ENCODE measurements at regions not wholly inside any gene's neighbourhood (a gene's known extent, or its start where the extent isn't known, plus 50 kb on each side); places are given as distances from the start of the nearest gene placed in this dataset.
"Not testable (repeated sequence)": the region's sequence is repeated elsewhere in the genome, so short reads cannot be mapped to it uniquely, and the experiment has no call there.

- H3K9me3 ChIP-seq (ENCODE audit: control insufficient read depth, insufficient read depth, low read depth, low read length): no peaks in the 10 kb centered on the region
- ChIA-PET POLR2A (no interaction called here), CTCF (no interaction called here)
- H3K4me1 ChIP-seq (ENCODE audit: control insufficient read depth, insufficient read depth, low read length): no peaks in the 10 kb centered on the region
- H3K27ac ChIP-seq (ENCODE audit: low read length): no peak overlapping the region
- no peaks in the 10 kb centered on the region for H3K36me3 ChIP-seq (ENCODE audit: control insufficient read depth, insufficient read depth, low read length)
- no peaks in the 10 kb centered on the region for H3K27me3 ChIP-seq (ENCODE audit: control insufficient read depth, insufficient read depth, low read length)
- intact Hi-C loops (cut with micrococcal nuclease; ENCODE audit: unreplicated experiment) (no loop called here), in situ Hi-C loops (cut with HindIII; ENCODE audit: low pct_unique_long_range_greater_than_20kb, low sequenced_read_pairs) (no loop called here)
- ATAC-seq (no peak), DNase-seq (ENCODE audit: low read depth, low spot score) (no peak)
- no peak for TF ChIP-seq CTCF (IDR thresholded peaks at IDR 0.05)
- no peak for TF ChIP-seq TCF7L2 (IDR thresholded peaks at IDR 0.05; ENCODE audit: low read depth, low read length)
- TF ChIP-seq POLR2AphosphoS5 (IDR thresholded peaks at IDR 0.05; ENCODE audit: low read depth, low read length): no peak
- TF ChIP-seq SIN3A (IDR thresholded peaks at IDR 0.05; ENCODE audit: borderline replicate concordance, insufficient read depth, low read depth, low read length): no peak
- TF ChIP-seq REST (IDR thresholded peaks at IDR 0.05; ENCODE audit: insufficient read depth in 1 of 2, low read depth in 2 of 2, low read length in 1 of 2): no peak
- H3K4me3 ChIP-seq (ENCODE audit: low read depth in 2 of 2, low read length in 2 of 2): no peak overlapping the region
- BruUV-seq (replicated peaks): no TSS peak
Measured at GRCh38 chr14:86761611-86762010, 1231.4 kb downstream of the GALC start.

- no TSS peak for BruUV-seq (replicated peaks)
- H3K4me1 ChIP-seq (ENCODE audit: control insufficient read depth, insufficient read depth, low read length): no peaks in the 10 kb centered on the region
- ChIA-PET POLR2A (no interaction called here), CTCF (no interaction called here)
- no peak overlapping the region for H3K27ac ChIP-seq (ENCODE audit: low read length)
- in situ Hi-C loops (cut with HindIII; ENCODE audit: low pct_unique_long_range_greater_than_20kb, low sequenced_read_pairs): no loop called here
- no peaks in the 10 kb centered on the region for H3K36me3 ChIP-seq (ENCODE audit: control insufficient read depth, insufficient read depth, low read length)
- ATAC-seq (no peak), DNase-seq (ENCODE audit: low read depth, low spot score) (no peak)
- intact Hi-C loops (cut with micrococcal nuclease; ENCODE audit: unreplicated experiment): no loop called here
- H3K27me3 ChIP-seq (ENCODE audit: control insufficient read depth, insufficient read depth, low read length): no peaks in the 10 kb centered on the region
- no peak for TF ChIP-seq TCF7L2 (IDR thresholded peaks at IDR 0.05; ENCODE audit: low read depth, low read length)
- no peak for TF ChIP-seq REST (IDR thresholded peaks at IDR 0.05; ENCODE audit: insufficient read depth in 1 of 2, low read depth in 2 of 2, low read length in 1 of 2)
- no peak for TF ChIP-seq SIN3A (IDR thresholded peaks at IDR 0.05; ENCODE audit: borderline replicate concordance, insufficient read depth, low read depth, low read length)
- no peak for TF ChIP-seq CTCF (IDR thresholded peaks at IDR 0.05)
- TF ChIP-seq POLR2AphosphoS5 (IDR thresholded peaks at IDR 0.05; ENCODE audit: low read depth, low read length): no peak
- H3K9me3 ChIP-seq (ENCODE audit: control insufficient read depth, insufficient read depth, low read depth, low read length): no peaks in the 10 kb centered on the region
- H3K4me3 ChIP-seq (ENCODE audit: low read depth in 2 of 2, low read length in 2 of 2): no peak overlapping the region
Measured at GRCh38 chr14:86756521-86757190, 1226.7 kb downstream of the FLRT2 start.

- in situ Hi-C loops (cut with HindIII; ENCODE audit: low pct_unique_long_range_greater_than_20kb, low sequenced_read_pairs); H3K36me3 ChIP-seq (ENCODE audit: control insufficient read depth, insufficient read depth, low read length); H3K9me3 ChIP-seq (ENCODE audit: control insufficient read depth, insufficient read depth, low read depth, low read length); CTCF ChIA-PET; H3K4me1 ChIP-seq (ENCODE audit: control insufficient read depth, insufficient read depth, low read length); H3K27me3 ChIP-seq (ENCODE audit: control insufficient read depth, insufficient read depth, low read length); H3K27ac ChIP-seq (ENCODE audit: low read length); POLR2A ChIA-PET; DNase-seq (ENCODE audit: low read depth, low spot score); BruUV-seq (replicated peaks); ATAC-seq; H3K4me3 ChIP-seq (ENCODE audit: low read depth in 2 of 2, low read length in 2 of 2); intact Hi-C loops (cut with micrococcal nuclease; ENCODE audit: unreplicated experiment): not testable (repeated sequence)
Measured at GRCh38 chr14:86750488-86750887, 1220.5 kb downstream of the FLRT2 start.

Data from Panc1 (cell line).